Testis (tissue), 2 donors: ENCODE measurements at regions not wholly inside any gene's neighbourhood (a gene's known extent, or its start where the extent isn't known, plus 50 kb on each side); places are given as distances from the start of the nearest gene placed in this dataset.

Experiments
- POLR2A ChIP-seq: fragments of 450-650 bp; IDR thresholded peaks from one replicate; pipeline ENCODE4 v1.6.1; 2017; ENCODE audit warnings: antibody characterized with exemption, mild to moderate bottlenecking, moderate library complexity
- TF ChIP-seq, protein P1 (sequence below), 3 experiments: fragments of 450-650 bp in 2 of 3; fragments of 200-600 bp in 1 of 3; sonication (generic) in 1 of 3; IDR thresholded peaks; one replicate each; pipeline ENCODE4 v1.5.1; 2016 to 2019; ENCODE audit warnings: antibody characterized with exemption in 3 of 3, mild to moderate bottlenecking in 2 of 3, moderate library complexity in 1 of 3

DNA sequence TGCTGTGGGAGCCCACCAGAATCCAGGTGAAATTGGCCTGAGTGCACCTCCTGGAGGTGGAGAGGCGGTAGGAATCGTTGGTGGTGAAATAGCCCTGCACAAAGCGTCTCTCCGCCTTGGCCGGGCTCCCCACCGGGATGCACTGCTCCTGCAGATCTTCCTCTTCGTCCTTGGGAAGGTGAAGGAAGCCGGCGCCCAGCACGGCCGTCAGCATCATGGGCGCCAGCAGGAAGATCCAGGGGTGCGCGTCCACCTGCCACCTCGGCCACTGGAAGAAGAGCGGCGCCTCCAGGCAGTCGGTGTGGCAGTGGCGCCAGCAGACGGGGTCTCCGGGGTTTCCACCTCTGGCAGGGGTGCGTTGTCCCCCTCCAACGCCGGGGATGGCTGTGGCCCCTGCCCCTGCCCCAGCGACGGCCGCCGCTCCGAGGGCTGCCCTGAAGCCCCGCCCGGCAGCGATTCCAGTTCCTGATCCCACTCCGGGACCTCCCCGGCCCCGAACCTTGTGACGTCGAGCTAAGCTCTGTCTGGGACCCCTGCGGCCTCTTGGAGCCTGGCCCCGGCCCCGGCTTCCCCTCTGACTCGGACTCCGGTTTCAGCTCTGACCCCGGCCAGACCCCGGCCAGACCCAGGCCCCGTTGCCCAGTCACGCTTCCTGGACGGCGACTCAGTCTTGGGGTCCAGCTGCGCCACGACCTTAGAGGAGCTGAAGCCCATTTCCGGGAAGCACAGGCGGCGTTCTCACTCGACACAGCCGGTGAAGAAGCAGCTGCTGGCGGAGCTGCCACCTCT is 91.9 kb downstream of the CD164 start:
- TF ChIP-seq, protein P1, sequence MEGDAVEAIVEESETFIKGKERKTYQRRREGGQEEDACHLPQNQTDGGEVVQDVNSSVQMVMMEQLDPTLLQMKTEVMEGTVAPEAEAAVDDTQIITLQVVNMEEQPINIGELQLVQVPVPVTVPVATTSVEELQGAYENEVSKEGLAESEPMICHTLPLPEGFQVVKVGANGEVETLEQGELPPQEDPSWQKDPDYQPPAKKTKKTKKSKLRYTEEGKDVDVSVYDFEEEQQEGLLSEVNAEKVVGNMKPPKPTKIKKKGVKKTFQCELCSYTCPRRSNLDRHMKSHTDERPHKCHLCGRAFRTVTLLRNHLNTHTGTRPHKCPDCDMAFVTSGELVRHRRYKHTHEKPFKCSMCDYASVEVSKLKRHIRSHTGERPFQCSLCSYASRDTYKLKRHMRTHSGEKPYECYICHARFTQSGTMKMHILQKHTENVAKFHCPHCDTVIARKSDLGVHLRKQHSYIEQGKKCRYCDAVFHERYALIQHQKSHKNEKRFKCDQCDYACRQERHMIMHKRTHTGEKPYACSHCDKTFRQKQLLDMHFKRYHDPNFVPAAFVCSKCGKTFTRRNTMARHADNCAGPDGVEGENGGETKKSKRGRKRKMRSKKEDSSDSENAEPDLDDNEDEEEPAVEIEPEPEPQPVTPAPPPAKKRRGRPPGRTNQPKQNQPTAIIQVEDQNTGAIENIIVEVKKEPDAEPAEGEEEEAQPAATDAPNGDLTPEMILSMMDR (IDR thresholded peaks at IDR 0.05): no peak
- no peak for TF ChIP-seq POLR2A
